Neural cell (in vitro differentiated cells): ENCODE measurements at regions not wholly inside any gene's neighbourhood (a gene's known extent, or its start where the extent isn't known, plus 50 kb on each side); places are given as distances from the start of the nearest gene placed in this dataset.
A peak's percentile ranks its signal among the peaks of the same experiment; 100 is the strongest.

Experiments
- CTCF ChIP-seq: fragments of 450-650 bp; IDR thresholded peaks from 2 replicates; pipeline ENCODE4 v1.5.1; 2014; ENCODE audit warnings: antibody characterized with exemption, mild to moderate bottlenecking, moderate library complexity; ENCODE audit not compliant: poor library complexity, severe bottlenecking
- EP300 ChIP-seq: fragments of 450-650 bp; conservative IDR thresholded peaks from 2 replicates; pipeline ENCODE4 v1.6.1; 2014; ENCODE audit warnings: antibody characterized with exemption, mild to moderate bottlenecking, moderate library complexity; ENCODE audit not compliant: poor library complexity, severe bottlenecking
- EZH2 ChIP-seq: fragments of 200-600, 300-800 bp; shearing (Covaris generic), sonication (generic); IDR thresholded peaks from 2 replicates; pipeline ENCODE4 v1.6.1; 2014; ENCODE audit warnings: antibody characterized with exemption, low read length, borderline replicate concordance, mild to moderate bottlenecking; ENCODE audit not compliant: insufficient read depth, poor library complexity, severe bottlenecking
- RAD21 ChIP-seq: fragments of 450-650 bp; conservative IDR thresholded peaks from 2 replicates; pipeline ENCODE4 v1.6.1; 2014; ENCODE audit warnings: antibody characterized with exemption, mild to moderate bottlenecking, moderate library complexity
- TAF1 ChIP-seq: IDR thresholded peaks from 2 replicates; pipeline ENCODE4 v1.6.1; 2012; ENCODE audit warnings: low read depth

- no peak for TF ChIP-seq EP300
- peak; percentile 75 for TF ChIP-seq CTCF
- no peak for TF ChIP-seq EZH2
- TF ChIP-seq RAD21, result peak; percentile 83
- TF ChIP-seq TAF1, result no peak
These were observed 919.6 kb upstream of the DIAPH2 start for GRCh38 chrX:95764972-95765451.
